Neural progenitor cell (in vitro differentiated cells): ENCODE measurements at regions not wholly inside any gene's neighbourhood (a gene's known extent, or its start where the extent isn't known, plus 50 kb on each side); places are given as distances from the start of the nearest gene placed in this dataset.

Source experiments
- EZH2 ChIP-seq: fragments of 200-600 bp; sonication (generic); IDR thresholded peaks from 2 replicates; pipeline ENCODE4 v1.6.1; 2017; ENCODE audit warnings: antibody characterized with exemption, mild to moderate bottlenecking, moderate library complexity
- EZH2phosphoT487 ChIP-seq: fragments of 200-600 bp; sonication (generic); IDR thresholded peaks from 2 replicates; pipeline ENCODE4 v1.6.1; 2017; ENCODE audit warnings: antibody characterized with exemption

DNA sequence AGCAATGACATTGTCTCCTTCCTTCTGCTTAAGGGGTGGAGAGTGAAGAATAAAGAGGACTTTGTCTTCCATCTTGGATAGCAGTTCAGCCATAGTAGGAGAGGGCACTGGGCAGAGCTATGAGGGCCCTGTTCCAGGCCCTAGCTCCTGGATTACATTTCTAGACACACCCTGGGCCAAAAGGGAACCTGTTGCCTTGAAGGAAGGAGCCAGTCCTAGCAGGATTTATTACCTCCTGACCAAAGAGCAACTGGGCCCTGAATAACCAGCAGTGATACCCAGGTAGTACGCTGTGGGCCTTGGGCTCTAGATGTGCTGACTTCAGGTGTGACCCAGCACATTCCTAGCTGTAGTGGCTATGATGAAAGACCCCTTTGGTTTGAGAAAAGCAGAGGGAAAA is 95.8 kb downstream of the RMI1 start:
- TF ChIP-seq EZH2 = no peak
- TF ChIP-seq EZH2phosphoT487 = no peak
